GM23338 (cell line): ENCODE measurements at regions not wholly inside any gene's neighbourhood (a gene's known extent, or its start where the extent isn't known, plus 50 kb on each side); places are given as distances from the start of the nearest gene placed in this dataset.

Source experiments
- ATAC-seq: fragments of 200-7000 bp; cut with Tn5 transposase; 3 replicates; pipeline ENCODE4 v1.9.1; 2020
- DNase-seq: peaks from one replicate; pipeline ENCODE4 v3.0.0-alpha.2; 2015; ENCODE audit warnings: low spot score
- H2AFZ ChIP-seq: fragments of 200-600 bp; sonication (generic); 2 replicates; pipeline ENCODE4 v1.8.0; 2016; ENCODE audit warnings: antibody characterized with exemption, mild to moderate bottlenecking, moderate library complexity
- H3F3A ChIP-seq: fragments of 200-600 bp; sonication (generic); replicated peaks from 2 replicates; pipeline ENCODE4 v1.8.0; 2017; ENCODE audit warnings: antibody characterized with exemption, mixed run types, low read depth
- H3K27ac ChIP-seq: fragments of 200-600 bp; sonication (generic); 2 replicates; pipeline ENCODE4 v1.6.1; 2016; ENCODE audit warnings: low read depth
- H3K27me3 ChIP-seq: fragments of 200-600 bp; sonication (generic); 2 replicates; pipeline ENCODE4 v1.8.0; 2016; ENCODE audit warnings: mild to moderate bottlenecking, mixed run types, moderate library complexity; ENCODE audit not compliant: insufficient read depth
- H3K36me3 ChIP-seq: fragments of 200-600 bp; sonication (generic); 2 replicates; pipeline ENCODE4 v1.8.0; 2016; ENCODE audit warnings: mild to moderate bottlenecking; ENCODE audit not compliant: insufficient read depth
- H3K4me1 ChIP-seq: fragments of 200-600 bp; sonication (generic); 2 replicates; pipeline ENCODE4 v1.8.0; 2016; ENCODE audit warnings: mild to moderate bottlenecking, moderate library complexity; ENCODE audit not compliant: insufficient read depth
- H3K4me2 ChIP-seq: fragments of 200-600 bp; sonication (generic); 2 replicates; pipeline ENCODE4 v1.7.1; 2017; ENCODE audit warnings: mixed run types
- H3K4me3 ChIP-seq: fragments of 200-600 bp; sonication (generic); 2 replicates; pipeline ENCODE4 v1.6.1; 2016; ENCODE audit warnings: mixed run types
- H3K79me2 ChIP-seq: fragments of 200-600 bp; sonication (generic); replicated peaks from 2 replicates; pipeline ENCODE4 v1.8.0; 2017; ENCODE audit warnings: mild to moderate bottlenecking; ENCODE audit not compliant: insufficient read depth
- H3K9me2 ChIP-seq: fragments of 200-600 bp; sonication (generic); 2 replicates; pipeline ENCODE4 v1.8.0; 2017; ENCODE audit not compliant: insufficient read depth
- H4K20me1 ChIP-seq: fragments of 200-600 bp; sonication (generic); replicated peaks from 2 replicates; pipeline ENCODE4 v1.8.0; 2017; ENCODE audit warnings: mild to moderate bottlenecking; ENCODE audit not compliant: insufficient read depth
- H3K27ac Mint-ChIP-seq: 2 replicates; pipeline ENCODE4 v1.8.0; 2020; ENCODE audit warnings: inconsistent platforms, mild to moderate bottlenecking, moderate library complexity, mixed read lengths
- H3K27me3 Mint-ChIP-seq: 3 replicates; pipeline ENCODE4 v1.8.0; 2022; ENCODE audit warnings: low read depth, mild to moderate bottlenecking, moderate library complexity, mixed read lengths, inconsistent platforms; ENCODE audit not compliant: insufficient read depth, poor library complexity
- H3K36me3 Mint-ChIP-seq: 3 replicates; pipeline ENCODE4 v1.8.0; 2021; ENCODE audit warnings: low read depth, mild to moderate bottlenecking, inconsistent platforms, moderate library complexity, mixed read lengths
- H3K4me1 Mint-ChIP-seq: 3 replicates; pipeline ENCODE4 v1.8.0; 2020; ENCODE audit warnings: mild to moderate bottlenecking, inconsistent platforms, mixed read lengths
- H3K4me3 Mint-ChIP-seq: 3 replicates; pipeline ENCODE4 v1.8.0; 2021; ENCODE audit warnings: moderate library complexity, mild to moderate bottlenecking, inconsistent platforms, mixed read lengths
- H3K9me3 Mint-ChIP-seq: 3 replicates; pipeline ENCODE4 v1.8.0; 2020; ENCODE audit warnings: moderate library complexity, mild to moderate bottlenecking, inconsistent platforms, mixed read lengths
- CREB1 ChIP-seq: fragments of 250-450 bp; sonication (Bioruptor Pico); IDR thresholded peaks from 2 replicates; pipeline ENCODE4 v1.5.0; 2020; ENCODE audit warnings: low read depth, mild to moderate bottlenecking, moderate library complexity
- EZH2phosphoT487 ChIP-seq: fragments of 200-600 bp; sonication (generic); IDR thresholded peaks from one replicate; pipeline ENCODE4 v1.8.1; 2018; ENCODE audit warnings: antibody characterized with exemption; ENCODE audit not compliant: unreplicated experiment
- JUNB ChIP-seq: IDR thresholded peaks from one replicate; pipeline ENCODE4 v1.6.1; 2016; ENCODE audit warnings: antibody characterized with exemption; ENCODE audit not compliant: unreplicated experiment
- NANOG ChIP-seq: IDR thresholded peaks from 2 replicates; pipeline ENCODE4 v1.6.1; 2016; ENCODE audit warnings: antibody characterized with exemption, borderline replicate concordance
- POLR2AphosphoS5 ChIP-seq: IDR thresholded peaks from 2 replicates; pipeline ENCODE4 v1.6.1; 2016; ENCODE audit warnings: antibody characterized with exemption, low read depth
- REST ChIP-seq: IDR thresholded peaks from one replicate; pipeline ENCODE4 v1.6.1; 2018; ENCODE audit warnings: antibody characterized with exemption; ENCODE audit not compliant: unreplicated experiment
- STAT1 ChIP-seq: IDR thresholded peaks from one replicate; pipeline ENCODE4 v1.6.1; 2016; ENCODE audit warnings: antibody characterized with exemption; ENCODE audit not compliant: unreplicated experiment
- ZNF114 ChIP-seq: fragments of 250-450 bp; sonication (Bioruptor Pico); IDR thresholded peaks from 2 replicates; pipeline ENCODE4 v1.5.0; 2020; ENCODE audit warnings: mild to moderate bottlenecking, moderate library complexity
- ZNF462 ChIP-seq: fragments of 250-450 bp; sonication (Bioruptor Pico); IDR thresholded peaks from 2 replicates; pipeline ENCODE4 v1.5.0; 2020; ENCODE audit warnings: mild to moderate bottlenecking, moderate library complexity
- TF ChIP-seq, protein P1 (sequence below): IDR thresholded peaks from 2 replicates; pipeline ENCODE4 v1.6.1; 2016; ENCODE audit warnings: antibody characterized with exemption
- TF ChIP-seq, protein P2 (sequence below), 2 experiments: fragments of 200-600 bp in 1 of 2; sonication (generic) in 1 of 2; conservative IDR thresholded peaks; 2 replicates each; pipeline versions ENCODE4 v1.5.1 to v1.6.1; 2016 to 2017; ENCODE audit warnings: antibody characterized with exemption in 2 of 2, low read depth in 2 of 2, mild to moderate bottlenecking in 2 of 2, moderate library complexity in 1 of 2

DNA sequence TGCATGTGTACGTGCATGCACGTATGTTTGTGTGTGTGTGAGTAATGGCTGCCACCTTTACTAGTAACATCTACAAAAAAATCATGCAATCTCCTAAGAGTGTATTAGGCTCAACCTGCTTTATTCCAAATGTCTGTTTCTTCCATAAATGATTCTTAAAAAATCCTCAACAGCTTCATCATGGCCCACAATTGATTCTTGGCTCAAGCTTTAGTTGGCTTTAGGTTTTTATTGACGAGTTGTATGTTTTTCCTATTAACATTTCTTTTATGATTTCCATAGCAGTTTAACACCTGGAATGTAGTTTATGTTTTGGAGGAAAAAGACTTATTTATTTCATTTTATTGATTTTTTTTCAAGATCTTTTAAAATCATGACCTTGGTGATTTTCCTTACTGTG, 121.9 kb upstream of the RAB18 start:
- H3F3A ChIP-seq = no peaks in the 10 kb centered on the region
- no peaks in the 10 kb centered on the region for H4K20me1 ChIP-seq
- Mint-ChIP-seq H3K4me3 (no peak overlapping the region), H3K36me3 (peaks cover 4% of the 10 kb centered on the region; the same call in 1 of the 3 replicates), H3K27ac (no peak overlapping the region), H3K27me3 (peaks cover 7% of the 10 kb centered on the region), H3K9me3 (0 out of 3 replicates have a peak, but pooled peaks cover 4% of the 10 kb centered on the region), H3K4me1 (no peaks in the 10 kb centered on the region)
- H3K27me3 ChIP-seq = no peaks in the 10 kb centered on the region
- H3K4me1 ChIP-seq = no peaks in the 10 kb centered on the region
- TF ChIP-seq JUNB (no peak), ZNF114 (no peak), REST (no peak), NANOG (no peak), ZNF462 (CRISPR knock-in tag) (no peak), CREB1 (CRISPR knock-in tag) (no peak), STAT1 (no peak), POLR2AphosphoS5 (no peak), EZH2phosphoT487 (no peak)
- TF ChIP-seq, protein P1, sequence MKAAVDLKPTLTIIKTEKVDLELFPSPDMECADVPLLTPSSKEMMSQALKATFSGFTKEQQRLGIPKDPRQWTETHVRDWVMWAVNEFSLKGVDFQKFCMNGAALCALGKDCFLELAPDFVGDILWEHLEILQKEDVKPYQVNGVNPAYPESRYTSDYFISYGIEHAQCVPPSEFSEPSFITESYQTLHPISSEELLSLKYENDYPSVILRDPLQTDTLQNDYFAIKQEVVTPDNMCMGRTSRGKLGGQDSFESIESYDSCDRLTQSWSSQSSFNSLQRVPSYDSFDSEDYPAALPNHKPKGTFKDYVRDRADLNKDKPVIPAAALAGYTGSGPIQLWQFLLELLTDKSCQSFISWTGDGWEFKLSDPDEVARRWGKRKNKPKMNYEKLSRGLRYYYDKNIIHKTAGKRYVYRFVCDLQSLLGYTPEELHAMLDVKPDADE = no peak
- TF ChIP-seq, protein P2, sequence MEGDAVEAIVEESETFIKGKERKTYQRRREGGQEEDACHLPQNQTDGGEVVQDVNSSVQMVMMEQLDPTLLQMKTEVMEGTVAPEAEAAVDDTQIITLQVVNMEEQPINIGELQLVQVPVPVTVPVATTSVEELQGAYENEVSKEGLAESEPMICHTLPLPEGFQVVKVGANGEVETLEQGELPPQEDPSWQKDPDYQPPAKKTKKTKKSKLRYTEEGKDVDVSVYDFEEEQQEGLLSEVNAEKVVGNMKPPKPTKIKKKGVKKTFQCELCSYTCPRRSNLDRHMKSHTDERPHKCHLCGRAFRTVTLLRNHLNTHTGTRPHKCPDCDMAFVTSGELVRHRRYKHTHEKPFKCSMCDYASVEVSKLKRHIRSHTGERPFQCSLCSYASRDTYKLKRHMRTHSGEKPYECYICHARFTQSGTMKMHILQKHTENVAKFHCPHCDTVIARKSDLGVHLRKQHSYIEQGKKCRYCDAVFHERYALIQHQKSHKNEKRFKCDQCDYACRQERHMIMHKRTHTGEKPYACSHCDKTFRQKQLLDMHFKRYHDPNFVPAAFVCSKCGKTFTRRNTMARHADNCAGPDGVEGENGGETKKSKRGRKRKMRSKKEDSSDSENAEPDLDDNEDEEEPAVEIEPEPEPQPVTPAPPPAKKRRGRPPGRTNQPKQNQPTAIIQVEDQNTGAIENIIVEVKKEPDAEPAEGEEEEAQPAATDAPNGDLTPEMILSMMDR (conservative IDR thresholded peaks at IDR 0.05; ENCODE audit: low read depth in 2 of 2) = no peak
- no peaks in the 10 kb centered on the region for H3K79me2 ChIP-seq
- no peak overlapping the region for H2AFZ ChIP-seq
- peaks cover 3% of the 10 kb centered on the region; the same call in 1 of the 2 replicates for H3K9me2 ChIP-seq
- no peak overlapping the region for H3K4me3 ChIP-seq
- H3K27ac ChIP-seq = no peak overlapping the region
- H3K4me2 ChIP-seq = no peak overlapping the region
- ATAC-seq = no peak
- no peak for DNase-seq
- no peaks in the 10 kb centered on the region for H3K36me3 ChIP-seq
